GM12878 (cell line): ENCODE measurements at regions not wholly inside any gene's neighbourhood (a gene's known extent, or its start where the extent isn't known, plus 50 kb on each side); places are given as distances from the start of the nearest gene placed in this dataset.

ENCODE experiments used
- ATAC-seq: fragments of 200-7000 bp; cut with Tn5 transposase; 3 replicates; pipeline ENCODE4 v1.9.1; 2020; ENCODE audit warnings: mild to moderate bottlenecking, moderate library complexity
- BruUV-seq: library from RNA; stranded (reverse); fragments of 400-500 nt; replicated peaks from 2 replicates; lab custom pipeline; 2021; lab: Mats Ljungman, UMichigan
- CTCF ChIA-PET: fragments of 300-600 bp; sonication (Branson Sonifier 250); formaldehyde crosslinking; extraction: SDS; loops from one replicate; lab custom pipeline; 2021; ENCODE audit warnings: inconsistent platforms; lab: Yijun Ruan, JAX
- POLR2A ChIA-PET: fragments of 350-600 bp; formaldehyde crosslinking; extraction: SDS; loops from one replicate; lab custom pipeline; 2021; ENCODE audit warnings: inconsistent platforms; lab: Charles Lee
- RAD21 ChIA-PET: fragments of 300-600 bp; sonication (Branson Sonifier 250); formaldehyde crosslinking; loops from one replicate; lab custom pipeline; 2023; ENCODE audit warnings: antibody characterized with exemption; ENCODE audit not compliant: unreplicated experiment; lab: Charles Lee
- SMC1A ChIA-PET: fragments of 300-600 bp; sonication (Branson Sonifier 250); formaldehyde crosslinking; loops from one replicate; lab custom pipeline; 2023; ENCODE audit not compliant: unreplicated experiment, uncharacterized antibody; lab: Charles Lee
- DNase-seq: peaks from one replicate; pipeline ENCODE4 v3.0.0-alpha.2; 2011; ENCODE audit warnings: low read depth, low spot score
- FAIRE-seq: peaks from 3 replicates; lab custom pipeline; 2011; peaks lifted over from hg19 to GRCh38; lab: Jason Lieb, UNC
- H2AFZ ChIP-seq: 2 replicates; pipeline ENCODE4 v1.6.0; 2011; ENCODE audit warnings: low read depth, low read length, control low read depth; ENCODE audit not compliant: control insufficient read depth
- H3K27ac ChIP-seq: 2 replicates; pipeline ENCODE4 v1.5.1; 2011; ENCODE audit warnings: control low read depth; ENCODE audit not compliant: control insufficient read depth, insufficient read depth
- H3K27me3 ChIP-seq, 2 experiments: replicated peaks in 1 of 2; 2 replicates each; pipeline versions ENCODE4 v1.6.0 to v1.6.1; 2011; ENCODE audit warnings: low read length in 1 of 2; ENCODE audit not compliant: control insufficient read depth in 2 of 2, insufficient read depth in 2 of 2
- H3K36me3 ChIP-seq, 2 experiments: 2 replicates each; pipeline ENCODE4 v1.5.1; 2011; ENCODE audit warnings: low read length in 1 of 2; ENCODE audit not compliant: control insufficient read depth in 2 of 2, insufficient read depth in 2 of 2
- H3K4me1 ChIP-seq: 2 replicates; pipeline ENCODE4 v1.6.1; 2011; ENCODE audit warnings: mild to moderate bottlenecking, low read length, moderate library complexity, mixed read lengths; ENCODE audit not compliant: control insufficient read depth, insufficient read depth
- H3K4me2 ChIP-seq: 2 replicates; pipeline ENCODE4 v1.6.0; 2011; ENCODE audit warnings: control low read depth; ENCODE audit not compliant: control insufficient read depth, insufficient read depth
- H3K4me3 ChIP-seq: fragments of 200-600 bp; sonication (generic); 2 replicates; pipeline ENCODE4 v1.5.1; 2016
- H3K79me2 ChIP-seq: 2 replicates; pipeline ENCODE4 v1.6.0; 2011; ENCODE audit warnings: low read length; ENCODE audit not compliant: control insufficient read depth, insufficient read depth
- H3K9ac ChIP-seq: 2 replicates; pipeline ENCODE4 v1.8.0; 2011; ENCODE audit warnings: low read length, control low read depth, mixed read lengths; ENCODE audit not compliant: control insufficient read depth, insufficient read depth
- H3K9me3 ChIP-seq: replicated peaks from 3 replicates; pipeline ENCODE4 v1.5.1; 2011; ENCODE audit warnings: mild to moderate bottlenecking, low read length; ENCODE audit not compliant: control insufficient read depth, insufficient read depth
- H4K20me1 ChIP-seq: 2 replicates; pipeline ENCODE4 v1.6.0; 2011; ENCODE audit not compliant: control insufficient read depth, insufficient read depth
- BMI1 ChIP-seq: fragments of 450-650 bp; IDR thresholded peaks from 2 replicates; pipeline ENCODE4 v1.6.1; 2016; ENCODE audit warnings: mild to moderate bottlenecking, moderate library complexity, borderline replicate concordance
- CHD1 ChIP-seq: IDR thresholded peaks from 2 replicates; pipeline ENCODE4 v1.6.1; 2012; ENCODE audit warnings: low read depth, low read length, improper control_type of control experiment
- EP300 ChIP-seq, 2 experiments: fragments of 150-350 bp in 1 of 2; IDR thresholded peaks; 2 replicates each; pipeline ENCODE4 v1.6.1; 2011 to 2012; ENCODE audit warnings: low read depth in 2 of 2, low read length in 2 of 2, borderline replicate concordance in 1 of 2, improper control_type of control experiment in 1 of 2, inconsistent platforms in 1 of 2; ENCODE audit not compliant: control insufficient read depth in 1 of 2
- NR2F1 ChIP-seq: fragments of 450-650 bp; conservative IDR thresholded peaks from 2 replicates; pipeline ENCODE4 v1.6.1; 2017; ENCODE audit warnings: mild to moderate bottlenecking
- POLR2AphosphoS2 ChIP-seq: IDR thresholded peaks from 2 replicates; pipeline ENCODE4 v1.6.1; 2011; ENCODE audit warnings: low read depth, mild to moderate bottlenecking, low read length, improper control_type of control experiment, moderate library complexity
- RUNX3 ChIP-seq: IDR thresholded peaks from 2 replicates; pipeline ENCODE4 v1.6.1; 2012; ENCODE audit warnings: low read length, inconsistent platforms
- SRF ChIP-seq, 2 experiments: IDR thresholded peaks; 2 replicates each; pipeline ENCODE4 v1.6.1; 2011; ENCODE audit warnings: low read depth in 2 of 2, low read length in 2 of 2, mild to moderate bottlenecking in 1 of 2, moderate library complexity in 1 of 2
- ZBED1 ChIP-seq: IDR thresholded peaks from 2 replicates; pipeline ENCODE4 v1.6.1; 2016; ENCODE audit warnings: borderline replicate concordance
- ZNF274 ChIP-seq: IDR thresholded peaks from one replicate; pipeline ENCODE4 v1.8.0; 2011; ENCODE audit not compliant: insufficient read length, insufficient read depth
- WGBS: methylation state at CpG from one replicate; pipeline ENCODE4 v1.1.6; 2016; ENCODE audit warnings: low lambda C conversion rate; ENCODE audit not compliant: insufficient replicate concordance, insufficient coverage; ENCODE audit errors: missing lambda C conversion rate; 5-methylcytosine and 5-hydroxymethylcytosine counted together
- in situ Hi-C: fragments of 300-500 bp; cut with MboI; formaldehyde crosslinking; loops from 9 replicates; pipeline ENCODE4 v1.14.3; 2018; ENCODE audit warnings: mixed read lengths
- intact Hi-C: fragments of 100-400 bp; cut with micrococcal nuclease; formaldehyde crosslinking; loops from one replicate; pipeline ENCODE4 v1.14.2; 2022; ENCODE audit not compliant: unreplicated experiment
- TF ChIP-seq, protein P1 (sequence below): fragments of 450-650 bp; IDR thresholded peaks from 2 replicates; pipeline ENCODE4 v1.6.1; 2017; ENCODE audit warnings: mild to moderate bottlenecking, moderate library complexity
- TF ChIP-seq, protein P2 (sequence below): fragments of 150-350 bp; IDR thresholded peaks from 2 replicates; pipeline ENCODE4 v1.6.1; 2016; ENCODE audit warnings: low read depth, low read length

DNA sequence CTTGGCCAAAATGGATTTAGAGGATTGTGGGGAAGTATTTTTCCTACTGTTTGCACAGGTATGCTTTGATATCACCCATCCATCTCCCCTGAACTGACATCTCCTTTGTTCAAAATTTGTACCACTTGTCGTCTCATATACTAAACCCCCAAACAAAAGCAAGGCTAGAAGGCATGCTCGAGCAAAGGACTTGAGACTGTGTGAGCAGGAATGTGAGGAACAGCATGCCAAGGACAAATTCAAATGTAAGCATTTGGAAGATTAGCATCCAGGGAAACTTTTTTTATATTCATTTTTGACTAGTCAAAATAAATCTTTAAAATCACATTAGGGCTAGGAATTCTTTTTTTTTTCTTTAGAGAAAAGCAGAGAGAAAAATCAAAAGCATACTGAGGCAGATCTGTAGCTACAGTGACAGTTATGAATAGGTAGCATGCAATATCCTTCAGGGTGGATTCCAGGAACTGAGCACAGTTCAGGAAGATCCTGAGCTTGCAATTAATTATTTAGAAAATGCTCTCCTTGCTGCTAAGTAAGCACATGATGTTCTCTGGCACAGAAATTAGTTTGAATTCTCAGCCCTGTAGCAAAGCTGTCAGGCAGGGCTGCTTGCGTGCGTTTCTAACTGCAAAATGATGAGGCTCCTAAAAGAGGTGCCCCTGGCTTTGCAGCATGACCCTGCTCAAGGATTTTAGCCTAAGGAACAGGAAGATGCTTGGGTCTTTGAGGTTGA lies 327.7 kb downstream of the LRIG3 start:
- Histone ChIP-seq H3K79me2 (no peaks in the 10 kb centered on the region), H3K9ac (no peak overlapping the region), H4K20me1 (no peaks in the 10 kb centered on the region), H3K27ac (no peak overlapping the region)
- no TSS peak for BruUV-seq
- POLR2A ChIA-PET = no interaction called here
- intact Hi-C loops = no loop called here
- TF ChIP-seq SRF (IDR thresholded peaks at IDR 0.05; ENCODE audit: low read depth in 2 of 2, low read length in 2 of 2) (no peak), POLR2AphosphoS2 (no peak), NR2F1 (no peak), ZNF274 (no peak), ZBED1 (no peak), RUNX3 (no peak), BMI1 (no peak), CHD1 (no peak), EP300 (IDR thresholded peaks at IDR 0.05; ENCODE audit: borderline replicate concordance in 1 of 2, control insufficient read depth in 1 of 2, low read depth in 2 of 2, low read length in 2 of 2) (no peak)
- TF ChIP-seq, protein P1, sequence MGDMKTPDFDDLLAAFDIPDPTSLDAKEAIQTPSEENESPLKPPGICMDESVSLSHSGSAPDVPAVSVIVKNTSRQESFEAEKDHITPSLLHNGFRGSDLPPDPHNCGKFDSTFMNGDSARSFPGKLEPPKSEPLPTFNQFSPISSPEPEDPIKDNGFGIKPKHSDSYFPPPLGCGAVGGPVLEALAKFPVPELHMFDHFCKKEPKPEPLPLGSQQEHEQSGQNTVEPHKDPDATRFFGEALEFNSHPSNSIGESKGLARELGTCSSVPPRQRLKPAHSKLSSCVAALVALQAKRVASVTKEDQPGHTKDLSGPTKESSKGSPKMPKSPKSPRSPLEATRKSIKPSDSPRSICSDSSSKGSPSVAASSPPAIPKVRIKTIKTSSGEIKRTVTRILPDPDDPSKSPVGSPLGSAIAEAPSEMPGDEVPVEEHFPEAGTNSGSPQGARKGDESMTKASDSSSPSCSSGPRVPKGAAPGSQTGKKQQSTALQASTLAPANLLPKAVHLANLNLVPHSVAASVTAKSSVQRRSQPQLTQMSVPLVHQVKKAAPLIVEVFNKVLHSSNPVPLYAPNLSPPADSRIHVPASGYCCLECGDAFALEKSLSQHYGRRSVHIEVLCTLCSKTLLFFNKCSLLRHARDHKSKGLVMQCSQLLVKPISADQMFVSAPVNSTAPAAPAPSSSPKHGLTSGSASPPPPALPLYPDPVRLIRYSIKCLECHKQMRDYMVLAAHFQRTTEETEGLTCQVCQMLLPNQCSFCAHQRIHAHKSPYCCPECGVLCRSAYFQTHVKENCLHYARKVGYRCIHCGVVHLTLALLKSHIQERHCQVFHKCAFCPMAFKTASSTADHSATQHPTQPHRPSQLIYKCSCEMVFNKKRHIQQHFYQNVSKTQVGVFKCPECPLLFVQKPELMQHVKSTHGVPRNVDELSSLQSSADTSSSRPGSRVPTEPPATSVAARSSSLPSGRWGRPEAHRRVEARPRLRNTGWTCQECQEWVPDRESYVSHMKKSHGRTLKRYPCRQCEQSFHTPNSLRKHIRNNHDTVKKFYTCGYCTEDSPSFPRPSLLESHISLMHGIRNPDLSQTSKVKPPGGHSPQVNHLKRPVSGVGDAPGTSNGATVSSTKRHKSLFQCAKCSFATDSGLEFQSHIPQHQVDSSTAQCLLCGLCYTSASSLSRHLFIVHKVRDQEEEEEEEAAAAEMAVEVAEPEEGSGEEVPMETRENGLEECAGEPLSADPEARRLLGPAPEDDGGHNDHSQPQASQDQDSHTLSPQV = no peak
- TF ChIP-seq, protein P2, sequence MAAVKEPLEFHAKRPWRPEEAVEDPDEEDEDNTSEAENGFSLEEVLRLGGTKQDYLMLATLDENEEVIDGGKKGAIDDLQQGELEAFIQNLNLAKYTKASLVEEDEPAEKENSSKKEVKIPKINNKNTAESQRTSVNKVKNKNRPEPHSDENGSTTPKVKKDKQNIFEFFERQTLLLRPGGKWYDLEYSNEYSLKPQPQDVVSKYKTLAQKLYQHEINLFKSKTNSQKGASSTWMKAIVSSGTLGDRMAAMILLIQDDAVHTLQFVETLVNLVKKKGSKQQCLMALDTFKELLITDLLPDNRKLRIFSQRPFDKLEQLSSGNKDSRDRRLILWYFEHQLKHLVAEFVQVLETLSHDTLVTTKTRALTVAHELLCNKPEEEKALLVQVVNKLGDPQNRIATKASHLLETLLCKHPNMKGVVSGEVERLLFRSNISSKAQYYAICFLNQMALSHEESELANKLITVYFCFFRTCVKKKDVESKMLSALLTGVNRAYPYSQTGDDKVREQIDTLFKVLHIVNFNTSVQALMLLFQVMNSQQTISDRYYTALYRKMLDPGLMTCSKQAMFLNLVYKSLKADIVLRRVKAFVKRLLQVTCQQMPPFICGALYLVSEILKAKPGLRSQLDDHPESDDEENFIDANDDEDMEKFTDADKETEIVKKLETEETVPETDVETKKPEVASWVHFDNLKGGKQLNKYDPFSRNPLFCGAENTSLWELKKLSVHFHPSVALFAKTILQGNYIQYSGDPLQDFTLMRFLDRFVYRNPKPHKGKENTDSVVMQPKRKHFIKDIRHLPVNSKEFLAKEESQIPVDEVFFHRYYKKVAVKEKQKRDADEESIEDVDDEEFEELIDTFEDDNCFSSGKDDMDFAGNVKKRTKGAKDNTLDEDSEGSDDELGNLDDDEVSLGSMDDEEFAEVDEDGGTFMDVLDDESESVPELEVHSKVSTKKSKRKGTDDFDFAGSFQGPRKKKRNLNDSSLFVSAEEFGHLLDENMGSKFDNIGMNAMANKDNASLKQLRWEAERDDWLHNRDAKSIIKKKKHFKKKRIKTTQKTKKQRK = no peak
- TF ChIP-seq, all 136 proteins: peak for 0
- CTCF ChIA-PET = no interaction called here
- in situ Hi-C loops = no loop called here
- FAIRE-seq = no peak
- Histone ChIP-seq H3K4me2 (no peak overlapping the region), H3K4me3 (no peak overlapping the region), H2AFZ (no peak overlapping the region), H3K27me3 (no peaks in the 10 kb centered on the region), H3K4me1 (no peaks in the 10 kb centered on the region), H3K36me3 (no peaks in the 10 kb centered on the region), H3K9me3 (no peaks in the 10 kb centered on the region)
- SMC1A ChIA-PET = no interaction called here
- DNase-seq = no peak
- RAD21 ChIA-PET = no interaction called here
- no peak for ATAC-seq
- 27% methylated on average over 4 of the region's 4 CpGs for WGBS
